Anterior cingulate cortex (tissue), 58 donors: ENCODE measurements at regions not wholly inside any gene's neighbourhood (a gene's known extent, or its start where the extent isn't known, plus 50 kb on each side); places are given as distances from the start of the nearest gene placed in this dataset.
A peak's percentile ranks its signal among the peaks of the same experiment; 100 is the strongest.

ENCODE experiments used
- DNase-seq, 58 donors: peaks; one replicate each; lab custom pipeline; 2025; lab: John Stamatoyannopoulos, UW

- no peak for DNase-seq
Measured at GRCh38 chr17:77001487-77001886, 133.3 kb downstream of the MGAT5B start.

GRCh38 chr17:77002103-77003045, 134.2 kb downstream of the MGAT5B start:
- no peak for DNase-seq

GRCh38 chr17:77003699-77004098, 135.5 kb downstream of the MGAT5B start:
- DNase-seq, result no peak

- no peak for DNase-seq
Measured at GRCh38 chr17:77006971-77007649, 133.7 kb upstream of the SEC14L1 start.

- no peak for DNase-seq
Measured at GRCh38 chr17:77009877-77010276, 130.9 kb upstream of the SEC14L1 start.

- DNase-seq, result no peak
Measured at GRCh38 chr17:77010667-77011066, 130.1 kb upstream of the SEC14L1 start.

- peak in 7 of 58 donors; percentile 5 to 41 (median 31) for DNase-seq
Measured at GRCh38 chr17:77011173-77012011, 129.4 kb upstream of the SEC14L1 start.

- no peak for DNase-seq
Measured at GRCh38 chr17:77018504-77018903, 122.3 kb upstream of the SEC14L1 start.

GRCh38 chr17:77019893-77020379, 120.8 kb upstream of the SEC14L1 start:
- no peak for DNase-seq

GRCh38 chr17:77020973-77021372, 119.8 kb upstream of the SEC14L1 start:
- DNase-seq, result no peak

- no peak for DNase-seq
Measured at GRCh38 chr17:77022766-77023165, 118.0 kb upstream of the SEC14L1 start.

- no peak for DNase-seq
Measured at GRCh38 chr17:77025781-77026180, 115.0 kb upstream of the SEC14L1 start.

GRCh38 chr17:77027271-77027889, 113.4 kb upstream of the SEC14L1 start:
- no peak for DNase-seq

GRCh38 chr17:77028900-77029299, 111.9 kb upstream of the SEC14L1 start:
- DNase-seq, result no peak

GRCh38 chr17:77032929-77033328, 107.8 kb upstream of the SEC14L1 start:
- no peak for DNase-seq

GRCh38 chr17:77033892-77034404, 106.8 kb upstream of the SEC14L1 start:
- no peak for DNase-seq

GRCh38 chr17:77034677-77035424, 105.9 kb upstream of the SEC14L1 start:
- DNase-seq, result peak in 2 of 58 donors; percentile 9 to 18

GRCh38 chr17:77035526-77035925, 105.2 kb upstream of the SEC14L1 start:
- no peak for DNase-seq
